ENCODE measurements at regions not wholly inside any gene's neighbourhood (a gene's known extent, or its start where the extent isn't known, plus 50 kb on each side); places are given as distances from the start of the nearest gene placed in this dataset.

DNA sequence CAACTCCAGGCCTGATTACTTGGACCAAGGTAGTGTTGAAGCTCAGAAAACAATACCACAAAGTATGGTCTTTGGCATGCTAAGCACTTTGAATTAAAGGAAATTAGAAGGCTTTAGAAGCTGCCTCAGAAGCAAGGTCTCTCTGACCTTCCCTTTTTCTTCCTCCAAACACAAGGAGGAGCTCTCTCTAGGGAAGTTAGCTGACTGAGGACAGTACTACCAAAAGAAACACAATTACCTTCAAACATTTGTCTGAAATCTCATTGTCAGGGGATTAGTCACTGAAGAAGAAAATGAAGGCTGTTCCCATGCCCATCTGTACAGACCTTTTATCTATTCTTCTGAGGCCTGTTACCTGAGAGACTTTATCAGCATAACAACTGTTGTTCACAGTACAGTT, 279.3 kb downstream of the CDH20 start:
- Histone ChIP-seq H3K9me3 (no peaks in the 10 kb centered on the region), H3K27ac (no peak overlapping the region), H3K4me3 (no peak overlapping the region), H3K27me3 (no peaks in the 10 kb centered on the region), H3K4me1 (ENCODE audit: insufficient read depth) (no peaks in the 10 kb centered on the region), H3K36me3 (no peaks in the 10 kb centered on the region)
- TF ChIP-seq POLR2A (IDR thresholded peaks at IDR 0.05), result no peak
- TF ChIP-seq, protein P1, sequence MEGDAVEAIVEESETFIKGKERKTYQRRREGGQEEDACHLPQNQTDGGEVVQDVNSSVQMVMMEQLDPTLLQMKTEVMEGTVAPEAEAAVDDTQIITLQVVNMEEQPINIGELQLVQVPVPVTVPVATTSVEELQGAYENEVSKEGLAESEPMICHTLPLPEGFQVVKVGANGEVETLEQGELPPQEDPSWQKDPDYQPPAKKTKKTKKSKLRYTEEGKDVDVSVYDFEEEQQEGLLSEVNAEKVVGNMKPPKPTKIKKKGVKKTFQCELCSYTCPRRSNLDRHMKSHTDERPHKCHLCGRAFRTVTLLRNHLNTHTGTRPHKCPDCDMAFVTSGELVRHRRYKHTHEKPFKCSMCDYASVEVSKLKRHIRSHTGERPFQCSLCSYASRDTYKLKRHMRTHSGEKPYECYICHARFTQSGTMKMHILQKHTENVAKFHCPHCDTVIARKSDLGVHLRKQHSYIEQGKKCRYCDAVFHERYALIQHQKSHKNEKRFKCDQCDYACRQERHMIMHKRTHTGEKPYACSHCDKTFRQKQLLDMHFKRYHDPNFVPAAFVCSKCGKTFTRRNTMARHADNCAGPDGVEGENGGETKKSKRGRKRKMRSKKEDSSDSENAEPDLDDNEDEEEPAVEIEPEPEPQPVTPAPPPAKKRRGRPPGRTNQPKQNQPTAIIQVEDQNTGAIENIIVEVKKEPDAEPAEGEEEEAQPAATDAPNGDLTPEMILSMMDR (IDR thresholded peaks at IDR 0.05), result no peak
- no peak for TF ChIP-seq EP300 (IDR thresholded peaks at IDR 0.05)
- intact Hi-C loops (cut with DNase I), result no loop called here
- DNase-seq, result no peak

DNA sequence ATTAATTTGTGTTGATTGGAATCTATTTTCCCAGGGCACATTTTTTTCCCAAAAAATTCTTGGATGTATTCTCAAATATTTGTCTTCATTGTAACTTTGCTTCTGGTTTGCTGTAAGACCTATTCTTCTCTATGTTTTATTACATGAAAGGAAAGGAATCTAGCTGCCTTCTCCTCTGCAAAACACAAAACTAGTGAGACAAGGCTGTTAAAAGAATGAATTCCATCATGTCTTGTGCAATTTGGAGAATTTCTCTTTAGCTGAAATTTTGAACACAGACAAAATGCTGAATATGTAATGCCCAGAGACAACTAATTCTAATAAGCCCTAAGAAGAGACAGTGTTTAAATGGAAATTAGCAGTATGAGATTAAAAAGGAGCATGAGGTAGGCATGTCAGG, 275.9 kb downstream of the CDH20 start:
- no peaks in the 10 kb centered on the region for H3K9me3 ChIP-seq
- H3K4me1 ChIP-seq (ENCODE audit: insufficient read depth), result peaks cover 4% of the 10 kb centered on the region
- H3K36me3 ChIP-seq, result no peaks in the 10 kb centered on the region
- TF ChIP-seq POLR2A (IDR thresholded peaks at IDR 0.05) (no peak), EP300 (IDR thresholded peaks at IDR 0.05) (no peak)
- TF ChIP-seq, protein P1 (IDR thresholded peaks at IDR 0.05), result no peak
- DNase-seq, result no peak
- H3K27me3 ChIP-seq, result no peaks in the 10 kb centered on the region
- intact Hi-C loops (cut with DNase I), result no loop called here
- H3K4me3 ChIP-seq, result no peak overlapping the region
- no peak overlapping the region for H3K27ac ChIP-seq

DNA sequence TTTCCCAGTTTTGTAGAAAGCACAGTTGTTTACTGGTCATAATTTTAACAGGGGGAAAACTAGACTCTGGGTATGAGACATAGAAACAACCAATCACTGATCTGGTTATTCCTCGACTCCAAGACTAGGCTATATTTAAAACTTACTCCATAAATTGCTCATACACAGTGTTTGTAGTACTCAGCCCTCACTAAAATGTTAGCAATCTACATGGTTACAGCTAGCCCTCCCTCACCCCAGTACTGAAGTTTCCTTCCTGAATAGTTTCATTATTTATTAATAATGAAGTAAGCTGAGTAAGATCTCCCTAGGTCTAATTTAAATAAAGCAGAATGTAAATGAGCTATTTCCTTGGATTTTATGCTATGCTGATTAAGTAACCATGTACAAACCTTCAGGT, 275.1 kb downstream of the CDH20 start:
- 58 to 79% (median 69%) methylated on average over 1 of the region's 1 CpG for WGBS, 3 donors
- H3K4me3 ChIP-seq, result no peak overlapping the region
- no peak overlapping the region for H3K27ac ChIP-seq
- no peaks in the 10 kb centered on the region for H3K36me3 ChIP-seq
- intact Hi-C loops (cut with DNase I), result no loop called here
- TF ChIP-seq EP300 (IDR thresholded peaks at IDR 0.05), result no peak
- no peak for TF ChIP-seq POLR2A (IDR thresholded peaks at IDR 0.05)
- TF ChIP-seq, protein P1 (IDR thresholded peaks at IDR 0.05), result no peak
- no peaks in the 10 kb centered on the region for H3K27me3 ChIP-seq
- H3K4me1 ChIP-seq (ENCODE audit: insufficient read depth), result peaks cover 4% of the 10 kb centered on the region
- no peaks in the 10 kb centered on the region for H3K9me3 ChIP-seq
- DNase-seq, result no peak

DNA sequence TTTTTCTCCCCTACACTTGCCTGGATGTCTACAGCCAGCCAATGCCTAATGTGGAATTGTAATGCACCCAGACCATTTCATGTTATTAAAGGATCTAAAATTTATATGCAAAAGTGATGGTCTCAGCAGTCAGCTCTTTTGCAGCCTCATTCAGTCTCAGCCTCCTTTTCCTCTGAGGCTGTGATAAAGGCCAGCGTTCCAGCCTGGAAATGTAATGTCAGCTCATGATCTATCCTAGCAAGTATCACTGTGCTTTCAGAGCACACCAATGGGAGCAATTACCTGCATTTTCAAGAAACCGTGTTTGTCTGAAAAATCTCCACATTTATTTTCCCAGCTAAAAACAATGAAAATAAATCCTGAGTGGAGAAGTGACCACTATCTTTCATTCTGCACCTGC, 274.6 kb downstream of the CDH20 start:
- TF ChIP-seq POLR2A (IDR thresholded peaks at IDR 0.05) (no peak), EP300 (IDR thresholded peaks at IDR 0.05) (no peak)
- TF ChIP-seq, protein P1 (IDR thresholded peaks at IDR 0.05), result no peak
- no peaks in the 10 kb centered on the region for H3K27me3 ChIP-seq
- no peak for DNase-seq
- peaks cover 4% of the 10 kb centered on the region for H3K4me1 ChIP-seq (ENCODE audit: insufficient read depth)
- intact Hi-C loops (cut with DNase I), result no loop called here
- no peaks in the 10 kb centered on the region for H3K9me3 ChIP-seq
- no peaks in the 10 kb centered on the region for H3K36me3 ChIP-seq
- no peak overlapping the region for H3K4me3 ChIP-seq
- H3K27ac ChIP-seq, result no peak overlapping the region
- WGBS, 3 donors, result 70 to 90% (median 83%) methylated on average over 2 of the region's 2 CpGs

DNA sequence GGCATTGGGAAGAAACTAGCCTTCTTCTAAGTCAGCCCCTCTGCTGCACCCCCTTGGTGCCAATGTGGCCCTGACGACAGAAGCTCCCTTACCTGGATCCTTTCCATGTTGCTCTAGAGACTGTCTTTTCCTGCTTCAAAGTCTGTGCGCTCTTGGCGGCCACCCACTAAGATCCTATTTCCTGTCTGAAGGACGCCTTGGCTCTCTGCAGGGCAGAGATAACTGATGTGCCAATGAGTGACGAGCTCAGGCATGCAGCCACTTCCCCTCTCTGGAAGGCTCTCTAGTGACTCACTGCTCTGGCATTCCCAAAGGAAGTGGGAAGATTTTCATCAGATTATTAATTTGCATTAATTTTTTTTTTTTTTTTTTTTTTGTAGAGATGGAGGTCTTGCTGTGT, 273.5 kb downstream of the CDH20 start:
- H3K27me3 ChIP-seq, result no peaks in the 10 kb centered on the region
- WGBS, 3 donors, result 9 to 11% (median 10%) methylated on average over 5 of the region's 5 CpGs
- TF ChIP-seq EP300 (IDR thresholded peaks at IDR 0.05) (no peak), POLR2A (IDR thresholded peaks at IDR 0.05) (no peak)
- TF ChIP-seq, protein P1 (IDR thresholded peaks at IDR 0.05), result no peak
- H3K9me3 ChIP-seq, result no peaks in the 10 kb centered on the region
- no peak overlapping the region for H3K27ac ChIP-seq
- intact Hi-C loops (cut with DNase I), result no loop called here
- peak; percentile 19 to 65 (median 46) for DNase-seq
- no peaks in the 10 kb centered on the region for H3K36me3 ChIP-seq
- H3K4me3 ChIP-seq, result no peak overlapping the region
- H3K4me1 ChIP-seq (ENCODE audit: insufficient read depth), result peaks cover 4% of the 10 kb centered on the region

Data from ovary (tissue), 7 donors.